Nephron progenitor cell (in vitro differentiated cells): ENCODE measurements at regions not wholly inside any gene's neighbourhood (a gene's known extent, or its start where the extent isn't known, plus 50 kb on each side); places are given as distances from the start of the nearest gene placed in this dataset.

Experiments used
- DNase-seq: peaks from one replicate; pipeline ENCODE4 v3.0.0; 2021
- H3K27ac Mint-ChIP-seq: 2 replicates; pipeline ENCODE4 v1.8.0; 2021; ENCODE audit warnings: mild to moderate bottlenecking, moderate library complexity, mixed read lengths
- H3K27me3 Mint-ChIP-seq: 2 replicates; pipeline ENCODE4 v1.8.0; 2021; ENCODE audit warnings: mild to moderate bottlenecking, low read depth, mixed read lengths; ENCODE audit not compliant: poor library complexity
- H3K36me3 Mint-ChIP-seq: 2 replicates; pipeline ENCODE4 v1.8.0; 2021; ENCODE audit warnings: low read depth, mixed read lengths
- H3K4me1 Mint-ChIP-seq: 2 replicates; pipeline ENCODE4 v1.8.0; 2021; ENCODE audit warnings: mixed read lengths
- H3K4me3 Mint-ChIP-seq: 2 replicates; pipeline ENCODE4 v1.8.0; 2021; ENCODE audit warnings: mild to moderate bottlenecking, moderate library complexity, mixed read lengths
- H3K9me3 Mint-ChIP-seq: 2 replicates; pipeline ENCODE4 v1.8.0; 2021; ENCODE audit warnings: mild to moderate bottlenecking, moderate library complexity, mixed read lengths
- CTCF ChIP-seq: fragments of 200-600 bp; sonication (generic); IDR thresholded peaks from 2 replicates; pipeline ENCODE4 v1.5.0; 2021; ENCODE audit warnings: antibody characterized with exemption

DNA sequence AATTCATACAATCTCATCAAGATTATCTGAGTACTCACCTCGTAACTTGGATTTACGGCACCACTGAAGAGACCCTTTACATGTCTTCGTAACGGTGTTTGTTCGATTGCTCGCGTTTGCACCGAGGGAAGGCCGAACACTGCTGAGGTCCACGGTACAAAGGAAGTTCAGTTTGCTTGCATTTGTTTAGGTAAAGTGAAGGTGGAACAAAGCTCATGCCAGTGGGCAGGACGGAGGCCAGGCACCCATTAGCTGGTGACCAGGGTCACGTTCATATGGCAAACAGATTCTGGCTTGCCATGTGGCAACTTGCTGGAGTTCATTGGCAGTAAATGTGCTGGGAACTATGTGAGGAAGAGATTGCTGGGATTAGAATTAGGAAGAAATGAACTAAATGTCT, 164.8 kb downstream of the MACROH2A1 start:
- Mint-ChIP-seq H3K4me3 (no peak overlapping the region), H3K9me3 (peaks cover 7% of the 10 kb centered on the region), H3K36me3 (peaks cover 5% of the 10 kb centered on the region), H3K4me1 (peaks cover 46% of the 10 kb centered on the region), H3K27ac (no peak overlapping the region), H3K27me3 (peaks cover 12% of the 10 kb centered on the region)
- no peak for DNase-seq
- no peak for TF ChIP-seq CTCF

DNA sequence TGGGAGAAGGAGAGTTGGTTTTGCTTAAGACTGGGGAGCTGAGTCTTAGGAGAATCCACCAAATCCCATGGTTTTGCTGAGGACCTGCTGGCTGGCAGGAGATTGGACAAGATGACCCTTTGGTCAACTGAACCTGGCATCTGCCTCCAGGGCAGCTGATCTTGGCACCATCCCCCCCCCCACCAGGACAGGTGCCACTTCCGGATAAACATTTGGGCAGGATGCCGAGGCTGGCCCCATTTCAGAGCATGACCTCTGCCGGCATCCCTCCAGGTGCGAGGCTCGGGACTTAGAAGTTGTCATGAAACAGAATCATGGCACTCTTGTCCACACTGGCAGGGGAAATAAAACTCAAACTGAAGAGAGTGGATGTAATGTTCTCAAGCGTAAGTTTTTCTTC, 165.6 kb downstream of the MACROH2A1 start:
- Mint-ChIP-seq H3K9me3 (peaks cover 13% of the 10 kb centered on the region), H3K27ac (no peak overlapping the region), H3K4me1 (peaks cover 39% of the 10 kb centered on the region), H3K27me3 (peaks cover 12% of the 10 kb centered on the region), H3K36me3 (peaks cover 5% of the 10 kb centered on the region), H3K4me3 (no peak overlapping the region)
- no peak for DNase-seq
- TF ChIP-seq CTCF = no peak

DNA sequence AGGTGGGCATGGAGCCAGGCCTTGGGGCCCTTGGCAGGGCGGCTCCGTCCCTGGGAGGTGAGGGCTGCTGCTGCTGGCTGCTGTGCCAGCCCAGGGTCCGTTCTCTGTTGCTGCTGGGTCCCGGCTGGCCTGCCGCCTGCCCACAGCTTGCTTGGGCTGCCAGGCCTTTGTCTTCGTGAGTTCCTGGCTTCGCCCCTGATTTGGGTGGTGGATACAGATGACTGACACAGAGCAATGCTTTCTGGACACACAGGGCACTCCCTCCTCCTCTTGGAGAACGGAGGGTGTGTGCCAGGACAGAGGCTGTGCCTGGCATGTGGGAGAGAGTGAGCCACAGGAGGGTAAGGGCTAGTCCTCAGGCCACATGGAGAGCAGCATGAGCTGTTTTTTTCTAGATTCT, 166.1 kb downstream of the MACROH2A1 start:
- Mint-ChIP-seq H3K27me3 (peaks cover 12% of the 10 kb centered on the region), H3K9me3 (peaks cover 18% of the 10 kb centered on the region), H3K4me3 (no peak overlapping the region), H3K36me3 (peaks cover 5% of the 10 kb centered on the region), H3K27ac (no peak overlapping the region), H3K4me1 (peaks cover 37% of the 10 kb centered on the region)
- no peak for TF ChIP-seq CTCF
- DNase-seq = no peak

DNA sequence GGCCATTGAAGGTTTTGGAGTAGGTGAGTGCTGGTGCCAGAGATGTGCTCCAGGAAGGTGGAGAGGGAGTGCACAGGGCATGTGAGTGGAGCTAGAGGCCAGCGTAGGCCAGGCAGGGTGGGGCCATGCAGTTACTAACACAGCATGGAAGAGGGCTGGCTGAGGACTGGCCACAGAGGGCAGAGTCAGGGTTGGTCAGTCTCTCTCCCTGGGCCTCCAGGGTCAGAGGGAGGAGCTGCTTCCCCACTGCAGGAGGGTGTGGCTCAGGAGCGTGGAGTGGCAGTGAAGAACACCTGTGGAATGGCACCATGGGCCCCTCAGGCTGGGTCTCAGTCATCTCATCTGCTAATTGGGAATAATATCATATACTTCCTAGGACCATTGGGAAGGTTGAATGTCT, 167.7 kb downstream of the MACROH2A1 start:
- Mint-ChIP-seq H3K9me3 (peaks cover 20% of the 10 kb centered on the region), H3K36me3 (peaks cover 5% of the 10 kb centered on the region), H3K4me3 (no peak overlapping the region), H3K27me3 (peaks cover 12% of the 10 kb centered on the region), H3K27ac (no peak overlapping the region), H3K4me1 (peaks cover 31% of the 10 kb centered on the region)
- TF ChIP-seq CTCF = no peak
- DNase-seq = no peak

GRCh38 chr5:135230251-135230925, 168.6 kb downstream of the MACROH2A1 start:
- H3K4me3 Mint-ChIP-seq = no peak overlapping the region
- H3K27ac Mint-ChIP-seq = no peak overlapping the region
- peaks cover 33% of the 10 kb centered on the region for H3K4me1 Mint-ChIP-seq
- H3K27me3 Mint-ChIP-seq = peaks cover 16% of the 10 kb centered on the region
- peaks cover 20% of the 10 kb centered on the region for H3K9me3 Mint-ChIP-seq
- no peak for DNase-seq
- peaks cover 5% of the 10 kb centered on the region for H3K36me3 Mint-ChIP-seq
- TF ChIP-seq CTCF = no peak

DNA sequence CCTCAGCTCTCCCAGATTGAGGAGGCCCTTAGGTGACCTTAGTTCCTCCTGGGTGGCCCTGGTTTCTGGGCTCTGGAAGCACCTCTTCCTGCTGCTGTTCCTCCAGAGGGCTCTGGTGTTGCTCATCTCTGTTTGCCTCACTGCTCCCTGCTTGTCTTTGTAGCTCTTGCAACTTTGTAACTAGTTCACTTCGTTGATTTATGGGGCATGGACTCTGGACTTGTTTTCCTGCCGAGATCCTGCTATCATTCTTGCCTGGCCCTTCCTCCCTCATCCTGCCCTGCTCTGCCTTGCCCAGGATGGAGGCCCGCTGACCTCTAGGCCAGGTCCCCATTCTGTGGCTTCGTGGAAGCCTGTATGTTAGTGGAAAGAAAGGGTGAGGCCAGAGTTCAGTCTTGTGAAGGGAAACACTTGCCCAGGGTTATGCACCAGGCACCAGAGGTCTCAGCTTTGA, 169.3 kb downstream of the MACROH2A1 start:
- Mint-ChIP-seq H3K27me3 (peaks cover 20% of the 10 kb centered on the region), H3K9me3 (peaks cover 20% of the 10 kb centered on the region), H3K27ac (no peak overlapping the region), H3K36me3 (peaks cover 5% of the 10 kb centered on the region), H3K4me1 (peaks cover 38% of the 10 kb centered on the region), H3K4me3 (peak overlapping the region; percentile 46)
- DNase-seq = no peak
- no peak for TF ChIP-seq CTCF
